Stimulated activated CD8-positive, alpha-beta memory T cell treated with anti-CD3 and anti-CD28 coated beads, Interleukin-7, amount 100 ng/mL, for 1 hour (primary cell): ENCODE measurements at regions not wholly inside any gene's neighbourhood (a gene's known extent, or its start where the extent isn't known, plus 50 kb on each side); places are given as distances from the start of the nearest gene placed in this dataset.
"Not testable (repeated sequence)": the region's sequence is repeated elsewhere in the genome, so short reads cannot be mapped to it uniquely, and the experiment has no call there.

Experiments
- DNase-seq, 2 donors: peaks; one replicate each; pipeline ENCODE4 v3.0.0-alpha.2; 2020; ENCODE audit warnings: low read depth in 2 of 2

- no peak for DNase-seq
Observed at GRCh38 chr4:123674762-123675465, 278.3 kb downstream of the SPRY1 start.

GRCh38 chr4:123675567-123675966 lies 279.0 kb downstream of the SPRY1 start:
- DNase-seq = no peak

DNA sequence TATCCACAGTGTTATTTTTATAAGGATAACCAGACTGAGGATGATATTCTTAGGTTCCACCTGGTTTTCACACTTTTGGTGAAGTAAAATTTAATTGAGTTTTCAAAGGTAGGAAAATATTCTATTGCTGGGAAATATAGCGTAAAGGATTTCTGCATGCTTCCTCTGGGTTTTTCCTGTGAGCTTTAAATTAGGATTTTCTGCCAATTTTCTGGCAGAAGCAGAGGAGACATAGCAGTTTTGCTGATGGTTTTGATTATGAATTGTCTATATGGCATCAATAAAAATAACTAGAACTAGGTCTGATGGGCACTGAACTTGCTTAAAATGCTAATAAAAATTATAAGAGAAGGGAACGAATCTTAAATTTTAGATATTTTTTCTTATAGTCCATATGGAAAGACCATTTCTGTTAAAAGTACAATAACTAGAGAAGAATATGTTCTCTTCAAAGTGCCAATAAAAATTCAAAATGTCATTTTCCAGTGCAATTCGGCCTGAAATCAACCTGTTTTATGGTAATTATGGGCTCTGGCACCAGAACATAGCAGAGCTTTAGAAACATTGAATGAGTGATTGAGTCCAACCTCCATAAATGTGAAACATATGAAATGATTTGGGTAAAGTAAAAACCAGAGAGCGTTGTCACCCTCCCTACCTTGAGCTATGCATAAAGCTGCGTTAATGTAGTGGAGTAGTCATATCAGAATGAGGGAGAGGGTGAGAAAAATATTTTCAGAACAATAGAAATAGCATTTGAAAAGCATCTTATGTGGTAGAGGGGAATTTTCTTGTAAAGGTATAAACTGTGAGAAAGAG lies 279.7 kb downstream of the SPRY1 start:
- no peak for DNase-seq

GRCh38 chr4:123676890-123677229 lies 280.3 kb downstream of the SPRY1 start:
- no peak for DNase-seq

GRCh38 chr4:123682931-123683330 lies 286.3 kb downstream of the SPRY1 start:
- DNase-seq = no peak

DNA sequence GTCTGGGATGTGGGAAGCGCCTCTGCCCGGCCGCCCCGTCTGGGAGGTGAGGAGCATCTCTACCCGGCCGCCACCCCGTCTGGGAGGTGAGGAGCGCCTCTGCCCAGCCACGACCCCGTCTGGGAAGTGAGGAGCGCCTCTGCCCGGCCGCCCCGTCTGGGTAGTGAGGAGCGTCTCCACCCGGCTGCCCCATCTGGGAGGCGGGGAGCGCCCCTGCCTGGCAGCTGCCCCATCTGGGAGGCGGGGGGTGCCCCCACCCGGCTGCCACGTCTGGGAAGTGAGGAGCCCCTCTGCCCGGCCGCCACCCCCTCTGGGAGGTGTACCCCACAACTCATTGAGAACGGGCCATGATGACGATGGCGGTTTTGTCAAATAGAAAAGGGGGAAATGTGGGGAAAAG lies 288.3 kb downstream of the SPRY1 start:
- DNase-seq = not testable (repeated sequence)

DNA sequence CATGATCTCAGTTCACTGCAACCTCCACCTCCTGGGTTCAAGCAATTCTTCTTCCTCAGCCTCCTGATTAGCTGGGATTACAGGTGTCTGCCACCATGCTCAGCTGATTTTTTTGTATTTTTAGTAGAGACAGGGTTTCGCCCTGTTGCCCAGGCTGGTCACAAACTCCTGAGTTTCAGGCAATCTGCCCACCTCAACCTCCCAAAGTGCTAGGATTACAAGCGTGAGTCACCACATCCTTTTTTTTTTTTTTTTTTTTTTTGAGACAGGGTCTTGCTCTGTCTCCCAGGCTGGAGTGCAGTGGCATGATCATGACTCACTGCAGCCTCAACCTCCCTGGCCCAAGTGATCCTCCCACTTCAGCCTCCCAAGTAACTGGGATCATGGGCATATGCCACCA lies 298.9 kb downstream of the SPRY1 start:
- not testable (repeated sequence) for DNase-seq

DNA sequence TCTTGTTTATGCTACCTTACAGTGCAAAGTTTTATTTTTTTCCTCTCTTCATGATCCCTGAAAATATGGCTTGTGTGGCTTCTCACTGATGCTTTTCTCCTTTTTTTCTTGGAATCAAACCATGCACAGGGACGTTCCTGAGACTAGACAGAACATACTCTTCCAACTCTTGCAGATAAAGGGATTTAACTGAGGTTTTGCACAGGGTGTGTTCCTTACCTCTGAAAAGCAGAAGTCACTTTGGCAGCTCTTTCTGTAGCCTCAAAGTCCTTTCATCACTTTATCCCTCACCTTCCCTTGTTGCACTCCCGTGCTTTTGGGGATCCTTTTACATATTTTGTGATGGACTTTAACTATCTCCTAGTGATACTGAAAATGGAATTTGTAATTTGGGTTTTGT lies 300.1 kb downstream of the SPRY1 start:
- no peak for DNase-seq

- DNase-seq = no peak
Observed at GRCh38 chr4:123698556-123698955, 302.0 kb downstream of the SPRY1 start.

GRCh38 chr4:123699880-123700771 lies 303.5 kb downstream of the SPRY1 start:
- no peak for DNase-seq

DNA sequence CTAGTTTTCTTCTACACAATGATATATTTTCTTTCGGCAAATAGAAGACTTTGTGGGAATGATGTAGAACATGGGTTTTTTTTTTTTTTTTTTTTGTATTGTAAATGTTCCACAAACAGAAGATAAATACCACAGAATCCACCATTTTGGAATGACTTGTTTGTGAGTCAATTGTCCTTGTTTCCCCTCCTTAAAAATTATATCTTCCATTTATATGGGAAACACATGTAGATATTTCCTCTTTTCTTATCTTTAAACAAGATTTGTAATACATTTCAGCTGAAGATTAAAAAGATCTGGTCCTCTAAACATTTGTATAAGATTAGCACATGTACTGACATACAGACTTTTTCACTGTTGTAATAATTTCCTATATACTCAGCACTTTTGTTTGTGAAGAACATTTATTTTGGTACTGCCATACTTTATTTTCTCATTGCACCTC lies 304.6 kb downstream of the SPRY1 start:
- DNase-seq = no peak

DNA sequence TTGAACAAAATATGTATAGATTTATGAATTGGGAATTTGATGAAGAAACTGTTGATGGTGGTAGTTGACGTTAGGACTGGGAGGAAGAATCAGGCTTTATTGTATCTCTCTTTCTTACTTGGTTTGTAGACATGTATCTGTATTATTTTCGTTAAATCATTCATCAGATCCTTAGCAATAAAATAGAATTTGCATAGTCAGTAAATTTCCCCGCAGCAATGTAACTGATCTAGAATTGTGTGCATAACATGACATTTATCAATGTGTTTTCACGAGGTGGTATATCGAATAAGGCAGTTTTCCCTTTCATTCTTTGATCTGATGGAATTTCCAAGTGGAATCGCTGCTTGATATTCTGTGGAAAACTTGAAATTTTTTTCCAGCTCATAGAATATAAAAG lies 308.8 kb downstream of the SPRY1 start:
- no peak for DNase-seq

GRCh38 chr4:123706973-123707372 lies 310.4 kb downstream of the SPRY1 start:
- DNase-seq = no peak

DNA sequence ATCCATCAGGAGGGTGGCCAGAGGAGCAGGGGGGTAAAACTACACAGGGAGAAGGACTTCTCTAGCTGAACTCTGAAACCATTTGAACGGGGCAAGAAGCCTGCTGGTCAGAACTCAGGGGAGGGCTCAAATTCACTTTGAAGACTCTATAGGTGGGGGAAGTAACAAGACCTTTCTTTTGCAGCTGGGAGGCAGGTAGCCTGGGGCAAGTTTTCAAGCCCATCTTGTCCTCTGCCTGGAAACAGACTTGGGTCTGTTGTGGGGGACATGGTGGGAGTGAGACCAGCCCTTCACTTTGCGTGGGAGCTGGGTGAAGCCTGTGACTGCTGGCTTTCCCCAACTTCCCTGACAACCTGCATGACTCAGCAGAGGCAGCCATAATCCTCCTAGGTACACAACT lies 312.3 kb downstream of the SPRY1 start:
- DNase-seq = no peak

- no peak for DNase-seq
Observed at GRCh38 chr4:123709336-123709735, 312.7 kb downstream of the SPRY1 start.

DNA sequence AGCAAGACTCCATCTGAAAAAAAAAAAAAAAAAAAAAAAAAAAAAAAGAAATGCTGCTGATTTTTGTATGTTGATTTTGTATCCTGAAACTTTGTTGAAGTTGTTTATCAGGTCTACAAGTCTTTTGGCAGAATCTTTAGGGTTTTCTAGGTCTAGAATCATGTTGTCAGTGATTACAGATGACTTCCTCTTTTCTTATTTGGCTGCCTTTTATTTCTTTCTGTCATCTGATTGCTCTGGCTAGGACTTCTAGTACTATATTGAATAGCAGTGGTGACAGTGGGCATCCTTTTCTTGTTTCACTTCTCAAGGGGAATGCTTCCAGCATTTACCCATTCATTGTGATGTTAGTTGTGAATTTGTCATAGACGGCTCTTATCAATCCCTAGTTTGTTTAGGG lies 334.4 kb downstream of the SPRY1 start:
- DNase-seq = no peak

GRCh38 chr4:123737156-123737555 lies 340.6 kb downstream of the SPRY1 start:
- DNase-seq = no peak

- no peak for DNase-seq
Observed at GRCh38 chr4:123739806-123740205, 343.2 kb downstream of the SPRY1 start.

GRCh38 chr4:123740236-123740635 lies 343.6 kb downstream of the SPRY1 start:
- no peak for DNase-seq

DNA sequence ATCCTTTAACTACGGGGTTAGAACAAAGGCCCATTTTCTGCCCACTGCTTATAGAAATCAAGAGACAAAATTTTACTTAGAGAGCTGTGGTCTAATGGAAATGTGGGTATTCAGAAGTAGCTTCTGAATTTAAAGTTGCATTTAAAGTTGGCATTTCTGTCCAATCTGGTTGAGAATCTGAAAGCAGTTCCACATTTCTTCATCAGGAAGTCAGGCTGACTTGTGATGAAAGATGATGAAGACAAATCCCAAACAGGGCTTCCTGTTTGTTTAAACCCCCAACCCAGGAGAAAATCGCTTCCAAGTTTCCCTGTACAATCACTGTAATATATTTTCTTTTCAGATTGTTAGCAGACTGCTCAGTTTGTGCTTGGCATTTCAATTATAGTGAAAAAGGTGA lies 345.3 kb downstream of the SPRY1 start:
- DNase-seq = no peak

- DNase-seq = no peak
Observed at GRCh38 chr4:123743848-123744247, 347.3 kb downstream of the SPRY1 start.

DNA sequence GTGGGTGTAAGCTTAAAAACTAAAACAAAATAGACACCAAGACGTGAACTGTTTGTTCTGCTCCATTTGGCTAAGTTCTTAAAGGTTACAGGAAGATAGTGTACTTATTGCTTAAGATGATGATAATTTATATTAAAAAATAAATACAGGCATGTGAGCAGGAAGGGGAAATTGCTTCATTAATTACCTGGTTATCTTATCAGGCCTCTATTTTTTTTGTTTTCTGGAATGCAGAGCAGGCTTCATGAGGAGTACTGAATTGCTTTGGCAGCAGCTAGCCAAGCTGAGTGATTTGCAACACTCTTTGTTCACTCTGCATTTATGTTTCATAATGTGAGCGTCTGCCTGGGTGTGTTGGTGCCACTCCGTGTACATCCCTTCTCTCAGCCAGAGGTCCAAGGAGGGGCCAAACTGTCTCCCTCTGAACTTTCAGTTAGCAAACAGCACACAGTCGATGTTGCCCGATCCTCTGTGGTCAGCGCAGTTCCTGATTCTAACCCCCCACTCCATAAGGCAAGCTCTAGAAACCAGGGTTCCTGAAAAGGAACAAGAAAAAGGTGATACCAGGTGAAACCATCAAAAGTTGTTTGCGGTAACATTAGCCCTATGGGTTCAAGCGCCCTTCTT lies 348.2 kb downstream of the SPRY1 start:
- no peak for DNase-seq
